ENCODE measurements at regions not wholly inside any gene's neighbourhood (a gene's known extent, or its start where the extent isn't known, plus 50 kb on each side); places are given as distances from the start of the nearest gene placed in this dataset.

GRCh38 chr9:87290241-87291052 lies 207.2 kb upstream of the DAPK1 start:
- H3K4me1 ChIP-seq (ENCODE audit: control insufficient read depth in 2 of 2, insufficient read depth in 1 of 2, low read depth in 1 of 2, low read length in 2 of 2), result no peaks in the 10 kb centered on the region
- H2BK5ac ChIP-seq (ENCODE audit: low read length), result no peak overlapping the region
- H2AFZ ChIP-seq (ENCODE audit: low read length), result no peak overlapping the region
- no peaks in the 10 kb centered on the region for H3K9me3 ChIP-seq (replicated peaks in 1 of 2; ENCODE audit: control insufficient read depth in 2 of 2, insufficient read depth in 1 of 2, low read depth in 1 of 2, low read length in 2 of 2)
- H3K27me3 ChIP-seq (ENCODE audit: control insufficient read depth in 3 of 3, insufficient read depth in 3 of 3, low read depth in 1 of 3, low read length in 3 of 3), result no peaks in the 10 kb centered on the region
- no peak overlapping the region for H3K4ac ChIP-seq (ENCODE audit: low read length)
- H3K9ac ChIP-seq (ENCODE audit: low read depth, low read length, poor library complexity), result no peak overlapping the region
- H4K8ac ChIP-seq (ENCODE audit: low read depth, low read length), result no peak overlapping the region
- no peak overlapping the region for H2AK5ac ChIP-seq (ENCODE audit: low read depth, low read length)
- no peak overlapping the region for H3K27ac ChIP-seq (replicated peaks; ENCODE audit: low read length)
- no peak overlapping the region for H2BK120ac ChIP-seq (ENCODE audit: low read depth, low read length)
- H4K91ac ChIP-seq (ENCODE audit: low read depth, low read length, poor library complexity), result no peak overlapping the region
- no peak overlapping the region for H3K18ac ChIP-seq (ENCODE audit: low read length)
- no CpG with 5 or more reads among the region's 4 CpGs for WGBS, 2 donors (ENCODE audit: extremely low coverage in 2 of 2, insufficient read length in 2 of 2, insufficient replicate concordance in 1 of 2)
- no peak overlapping the region for H3K14ac ChIP-seq (ENCODE audit: low read length)
- H2BK15ac ChIP-seq (ENCODE audit: low read length), result no peak overlapping the region
- H3K36me3 ChIP-seq (replicated peaks in 1 of 2; ENCODE audit: control insufficient read depth in 2 of 2, insufficient read depth in 2 of 2, low read length in 2 of 2), result no peaks in the 10 kb centered on the region
- no peak for DNase-seq (ENCODE audit: low spot score)
- no peaks in the 10 kb centered on the region for H3K79me1 ChIP-seq (ENCODE audit: low read depth, low read length)
- H3K23ac ChIP-seq (ENCODE audit: low read depth, low read length, poor library complexity), result no peak overlapping the region
- H3K4me2 ChIP-seq (ENCODE audit: insufficient read depth, low read length, poor library complexity, severe bottlenecking), result no peak overlapping the region
- no peak overlapping the region for H2BK12ac ChIP-seq (ENCODE audit: low read length)
- H3K4me3 ChIP-seq (ENCODE audit: low read length in 2 of 2), result no peak overlapping the region

GRCh38 chr9:87292449-87293191 lies 205.0 kb upstream of the DAPK1 start:
- Histone ChIP-seq H4K8ac (ENCODE audit: low read depth, low read length) (no peak overlapping the region), H2AK5ac (ENCODE audit: low read depth, low read length) (no peak overlapping the region), H3K4ac (ENCODE audit: low read length) (no peak overlapping the region), H2BK15ac (ENCODE audit: low read length) (no peak overlapping the region), H3K27me3 (ENCODE audit: control insufficient read depth in 3 of 3, insufficient read depth in 3 of 3, low read depth in 1 of 3, low read length in 3 of 3) (no peaks in the 10 kb centered on the region), H3K9me3 (replicated peaks in 1 of 2; ENCODE audit: control insufficient read depth in 2 of 2, insufficient read depth in 1 of 2, low read depth in 1 of 2, low read length in 2 of 2) (no peaks in the 10 kb centered on the region), H3K18ac (ENCODE audit: low read length) (no peak overlapping the region), H3K14ac (ENCODE audit: low read length) (no peak overlapping the region), H2BK120ac (ENCODE audit: low read depth, low read length) (no peak overlapping the region), H4K91ac (ENCODE audit: low read depth, low read length, poor library complexity) (no peak overlapping the region), H3K4me2 (ENCODE audit: insufficient read depth, low read length, poor library complexity, severe bottlenecking) (no peak overlapping the region), H3K79me1 (ENCODE audit: low read depth, low read length) (no peaks in the 10 kb centered on the region), H2BK5ac (ENCODE audit: low read length) (no peak overlapping the region), H2BK12ac (ENCODE audit: low read length) (no peak overlapping the region), H3K4me3 (ENCODE audit: low read length in 2 of 2) (no peak overlapping the region), H3K27ac (replicated peaks; ENCODE audit: low read length) (no peak overlapping the region), H3K36me3 (replicated peaks in 1 of 2; ENCODE audit: control insufficient read depth in 2 of 2, insufficient read depth in 2 of 2, low read length in 2 of 2) (no peaks in the 10 kb centered on the region), H3K4me1 (ENCODE audit: control insufficient read depth in 2 of 2, insufficient read depth in 1 of 2, low read depth in 1 of 2, low read length in 2 of 2) (no peaks in the 10 kb centered on the region), H3K9ac (ENCODE audit: low read depth, low read length, poor library complexity) (no peak overlapping the region), H2AFZ (ENCODE audit: low read length) (no peak overlapping the region), H3K23ac (ENCODE audit: low read depth, low read length, poor library complexity) (no peak overlapping the region)
- DNase-seq (ENCODE audit: low spot score), result no peak
- WGBS, 2 donors (ENCODE audit: extremely low coverage in 2 of 2, insufficient read length in 2 of 2, insufficient replicate concordance in 1 of 2), result no CpG with 5 or more reads among the region's 2 CpGs

GRCh38 chr9:87294126-87294525 lies 203.5 kb upstream of the DAPK1 start:
- no peak overlapping the region for H3K9ac ChIP-seq (ENCODE audit: low read depth, low read length, poor library complexity)
- H3K36me3 ChIP-seq (replicated peaks in 1 of 2; ENCODE audit: control insufficient read depth in 2 of 2, insufficient read depth in 2 of 2, low read length in 2 of 2), result no peaks in the 10 kb centered on the region
- no peak overlapping the region for H2BK5ac ChIP-seq (ENCODE audit: low read length)
- H2BK120ac ChIP-seq (ENCODE audit: low read depth, low read length), result no peak overlapping the region
- no peak overlapping the region for H4K8ac ChIP-seq (ENCODE audit: low read depth, low read length)
- no peak overlapping the region for H3K4me2 ChIP-seq (ENCODE audit: insufficient read depth, low read length, poor library complexity, severe bottlenecking)
- H3K4ac ChIP-seq (ENCODE audit: low read length), result no peak overlapping the region
- no CpG with 5 or more reads among the region's 2 CpGs for WGBS, 2 donors (ENCODE audit: extremely low coverage in 2 of 2, insufficient read length in 2 of 2, insufficient replicate concordance in 1 of 2)
- H3K23ac ChIP-seq (ENCODE audit: low read depth, low read length, poor library complexity), result no peak overlapping the region
- H4K91ac ChIP-seq (ENCODE audit: low read depth, low read length, poor library complexity), result no peak overlapping the region
- no peaks in the 10 kb centered on the region for H3K27me3 ChIP-seq (ENCODE audit: control insufficient read depth in 3 of 3, insufficient read depth in 3 of 3, low read depth in 1 of 3, low read length in 3 of 3)
- H2AFZ ChIP-seq (ENCODE audit: low read length), result no peak overlapping the region
- H3K4me1 ChIP-seq (ENCODE audit: control insufficient read depth in 2 of 2, insufficient read depth in 1 of 2, low read depth in 1 of 2, low read length in 2 of 2), result no peaks in the 10 kb centered on the region
- no peak overlapping the region for H2AK5ac ChIP-seq (ENCODE audit: low read depth, low read length)
- no peak overlapping the region for H3K18ac ChIP-seq (ENCODE audit: low read length)
- H2BK15ac ChIP-seq (ENCODE audit: low read length), result no peak overlapping the region
- no peak for DNase-seq (ENCODE audit: low spot score)
- H3K9me3 ChIP-seq (replicated peaks in 1 of 2; ENCODE audit: control insufficient read depth in 2 of 2, insufficient read depth in 1 of 2, low read depth in 1 of 2, low read length in 2 of 2), result no peaks in the 10 kb centered on the region
- no peak overlapping the region for H3K14ac ChIP-seq (ENCODE audit: low read length)
- H2BK12ac ChIP-seq (ENCODE audit: low read length), result no peak overlapping the region
- no peak overlapping the region for H3K4me3 ChIP-seq (ENCODE audit: low read length in 2 of 2)
- no peaks in the 10 kb centered on the region for H3K79me1 ChIP-seq (ENCODE audit: low read depth, low read length)
- no peak overlapping the region for H3K27ac ChIP-seq (replicated peaks; ENCODE audit: low read length)

GRCh38 chr9:87300915-87301314 lies 196.8 kb upstream of the DAPK1 start:
- Histone ChIP-seq H3K9ac (ENCODE audit: low read depth, low read length, poor library complexity) (no peak overlapping the region), H3K18ac (ENCODE audit: low read length) (no peak overlapping the region), H2BK5ac (ENCODE audit: low read length) (no peak overlapping the region), H3K14ac (ENCODE audit: low read length) (no peak overlapping the region), H2BK15ac (ENCODE audit: low read length) (no peak overlapping the region), H3K23ac (ENCODE audit: low read depth, low read length, poor library complexity) (no peak overlapping the region), H3K27me3 (ENCODE audit: control insufficient read depth in 3 of 3, insufficient read depth in 3 of 3, low read depth in 1 of 3, low read length in 3 of 3) (no peaks in the 10 kb centered on the region), H3K4me2 (ENCODE audit: insufficient read depth, low read length, poor library complexity, severe bottlenecking) (no peak overlapping the region), H2AK5ac (ENCODE audit: low read depth, low read length) (no peak overlapping the region), H3K36me3 (replicated peaks in 1 of 2; ENCODE audit: control insufficient read depth in 2 of 2, insufficient read depth in 2 of 2, low read length in 2 of 2) (no peaks in the 10 kb centered on the region), H3K79me1 (ENCODE audit: low read depth, low read length) (no peaks in the 10 kb centered on the region), H3K4ac (ENCODE audit: low read length) (no peak overlapping the region), H2BK12ac (ENCODE audit: low read length) (no peak overlapping the region), H3K27ac (replicated peaks; ENCODE audit: low read length) (no peak overlapping the region), H2AFZ (ENCODE audit: low read length) (no peak overlapping the region), H3K4me1 (ENCODE audit: control insufficient read depth in 2 of 2, insufficient read depth in 1 of 2, low read depth in 1 of 2, low read length in 2 of 2) (no peaks in the 10 kb centered on the region), H4K91ac (ENCODE audit: low read depth, low read length, poor library complexity) (no peak overlapping the region), H3K9me3 (replicated peaks in 1 of 2; ENCODE audit: control insufficient read depth in 2 of 2, insufficient read depth in 1 of 2, low read depth in 1 of 2, low read length in 2 of 2) (no peaks in the 10 kb centered on the region), H3K4me3 (ENCODE audit: low read length in 2 of 2) (no peak overlapping the region), H4K8ac (ENCODE audit: low read depth, low read length) (no peak overlapping the region), H2BK120ac (ENCODE audit: low read depth, low read length) (no peak overlapping the region)
- no peak for DNase-seq (ENCODE audit: low spot score)
- no CpG with 5 or more reads among the region's 2 CpGs for WGBS, 2 donors (ENCODE audit: extremely low coverage in 2 of 2, insufficient read length in 2 of 2, insufficient replicate concordance in 1 of 2)

Data from neuronal stem cell (in vitro differentiated cells).